HG02678 (cell line): ENCODE measurements at regions not wholly inside any gene's neighbourhood (a gene's known extent, or its start where the extent isn't known, plus 50 kb on each side); places are given as distances from the start of the nearest gene placed in this dataset.
"Not testable (repeated sequence)": the region's sequence is repeated elsewhere in the genome, so short reads cannot be mapped to it uniquely, and the experiment has no call there.

Experiments
- ATAC-seq: cut with Tn5 transposase; IDR thresholded peaks from one replicate; pipeline ENCODE4 v1.9.1; 2021; ENCODE audit warnings: mild to moderate bottlenecking, moderate library complexity; ENCODE audit not compliant: unreplicated experiment

- ATAC-seq = not testable (repeated sequence)
Observed at GRCh38 chr21:6060054-6060681, 4461.2 kb upstream of the TPTE start.

- ATAC-seq = not testable (repeated sequence)
Observed at GRCh38 chr21:6066320-6066985, 4454.9 kb upstream of the TPTE start.

- ATAC-seq = not testable (repeated sequence)
Observed at GRCh38 chr21:6068098-6068831, 4453.1 kb upstream of the TPTE start.

GRCh38 chr21:6070213-6070612, 4451.2 kb upstream of the TPTE start:
- not testable (repeated sequence) for ATAC-seq

GRCh38 chr21:6072691-6073090, 4448.7 kb upstream of the TPTE start:
- not testable (repeated sequence) for ATAC-seq

GRCh38 chr21:6073993-6074705, 4447.2 kb upstream of the TPTE start:
- ATAC-seq = not testable (repeated sequence)

- not testable (repeated sequence) for ATAC-seq
Observed at GRCh38 chr21:6074935-6075334, 4446.4 kb upstream of the TPTE start.

- ATAC-seq = not testable (repeated sequence)
Observed at GRCh38 chr21:6075627-6076208, 4445.7 kb upstream of the TPTE start.

- not testable (repeated sequence) for ATAC-seq
Observed at GRCh38 chr21:6077358-6077757, 4444.0 kb upstream of the TPTE start.

- ATAC-seq = not testable (repeated sequence)
Observed at GRCh38 chr21:6078902-6079301, 4442.5 kb upstream of the TPTE start.

GRCh38 chr21:6080941-6081655, 4440.3 kb upstream of the TPTE start:
- not testable (repeated sequence) for ATAC-seq

- ATAC-seq = not testable (repeated sequence)
Observed at GRCh38 chr21:6082166-6082565, 4439.2 kb upstream of the TPTE start.

GRCh38 chr21:6083574-6084120, 4437.7 kb upstream of the TPTE start:
- not testable (repeated sequence) for ATAC-seq

- ATAC-seq = not testable (repeated sequence)
Observed at GRCh38 chr21:6086038-6086437, 4435.3 kb upstream of the TPTE start.

- not testable (repeated sequence) for ATAC-seq
Observed at GRCh38 chr21:6087579-6088178, 4433.7 kb upstream of the TPTE start.

GRCh38 chr21:6090286-6090908, 4431.0 kb upstream of the TPTE start:
- ATAC-seq = not testable (repeated sequence)

- ATAC-seq = not testable (repeated sequence)
Observed at GRCh38 chr21:6091335-6092027, 4429.9 kb upstream of the TPTE start.

- not testable (repeated sequence) for ATAC-seq
Observed at GRCh38 chr21:6092401-6092800, 4429.0 kb upstream of the TPTE start.
